HEK293 (cell line): ENCODE measurements at regions not wholly inside any gene's neighbourhood (a gene's known extent, or its start where the extent isn't known, plus 50 kb on each side); places are given as distances from the start of the nearest gene placed in this dataset.

Experiments
- CTCF ChIP-seq: fragments of 450-650 bp; formaldehyde crosslinking; IDR thresholded peaks from 2 replicates; pipeline ENCODE4 v1.5.1; 2016; ENCODE audit warnings: missing biosample characterization, missing genetic modification characterization
- ELK4 ChIP-seq: IDR thresholded peaks from 2 replicates; pipeline ENCODE4 v1.6.1; 2011; ENCODE audit warnings: mild to moderate bottlenecking, low read depth, low read length, borderline replicate concordance
- REST ChIP-seq: fragments of 450-650 bp; formaldehyde crosslinking; IDR thresholded peaks from 2 replicates; pipeline ENCODE4 v1.5.1; 2016; ENCODE audit warnings: missing biosample characterization, missing genetic modification characterization
- SCRT1 ChIP-seq: fragments of 450-650 bp; formaldehyde crosslinking; IDR thresholded peaks from 2 replicates; pipeline ENCODE4 v1.5.1; 2016; ENCODE audit warnings: missing biosample characterization, missing genetic modification characterization, borderline replicate concordance
- ZBTB17 ChIP-seq: fragments of 450-650 bp; formaldehyde crosslinking; IDR thresholded peaks from 2 replicates; pipeline ENCODE4 v1.5.1; 2016; ENCODE audit warnings: missing biosample characterization, missing genetic modification characterization
- ZFP41 ChIP-seq: fragments of 450-650 bp; formaldehyde crosslinking; IDR thresholded peaks from 2 replicates; pipeline ENCODE4 v1.5.1; 2016; ENCODE audit warnings: missing biosample characterization, missing genetic modification characterization, borderline replicate concordance
- ZNF707 ChIP-seq: fragments of 450-650 bp; formaldehyde crosslinking; IDR thresholded peaks from 2 replicates; pipeline ENCODE4 v1.5.1; 2016; ENCODE audit warnings: missing biosample characterization, missing genetic modification characterization

- TF ChIP-seq ZBTB17 (tag by site-specific recombination), result no peak
- no peak for TF ChIP-seq SCRT1 (tag by site-specific recombination)
- TF ChIP-seq REST (tag by site-specific recombination), result no peak
- TF ChIP-seq ZFP41 (tag by site-specific recombination), result no peak
- no peak for TF ChIP-seq ZNF707 (tag by site-specific recombination)
- no peak for TF ChIP-seq CTCF
- TF ChIP-seq ELK4, result no peak
These were observed 106.6 kb upstream of the NR2F2 start for GRCh38 chr15:96223939-96224338.
